Memory B cell (primary cell): ENCODE measurements at regions not wholly inside any gene's neighbourhood (a gene's known extent, or its start where the extent isn't known, plus 50 kb on each side); places are given as distances from the start of the nearest gene placed in this dataset.

Experiments used
- ATAC-seq: fragments of 150-1000 bp; cut with Tn5 transposase; 2 replicates; pipeline ENCODE4 v1.10.0; 2021; ENCODE audit warnings: low read depth, mild to moderate bottlenecking, moderate library complexity
- DNase-seq, 2 donors: peaks; one replicate each; pipeline ENCODE4 v3.0.0; 2022; ENCODE audit warnings: low spot score in 2 of 2
- H3K27ac Mint-ChIP-seq: one replicate; pipeline ENCODE4 v1.8.0; 2022; ENCODE audit warnings: mild to moderate bottlenecking, moderate library complexity, mixed read lengths
- H3K27me3 Mint-ChIP-seq: one replicate; pipeline ENCODE4 v1.8.0; 2022; ENCODE audit warnings: mixed read lengths
- H3K36me3 Mint-ChIP-seq: one replicate; pipeline ENCODE4 v1.8.0; 2022; ENCODE audit warnings: mild to moderate bottlenecking, mixed read lengths
- H3K4me1 Mint-ChIP-seq: one replicate; pipeline ENCODE4 v1.8.0; 2022; ENCODE audit warnings: mixed read lengths
- H3K4me3 Mint-ChIP-seq: one replicate; pipeline ENCODE4 v1.8.0; 2022; ENCODE audit warnings: mild to moderate bottlenecking, moderate library complexity, mixed read lengths
- H3K9me3 Mint-ChIP-seq: one replicate; pipeline ENCODE4 v1.8.0; 2022; ENCODE audit warnings: mixed read lengths

DNA sequence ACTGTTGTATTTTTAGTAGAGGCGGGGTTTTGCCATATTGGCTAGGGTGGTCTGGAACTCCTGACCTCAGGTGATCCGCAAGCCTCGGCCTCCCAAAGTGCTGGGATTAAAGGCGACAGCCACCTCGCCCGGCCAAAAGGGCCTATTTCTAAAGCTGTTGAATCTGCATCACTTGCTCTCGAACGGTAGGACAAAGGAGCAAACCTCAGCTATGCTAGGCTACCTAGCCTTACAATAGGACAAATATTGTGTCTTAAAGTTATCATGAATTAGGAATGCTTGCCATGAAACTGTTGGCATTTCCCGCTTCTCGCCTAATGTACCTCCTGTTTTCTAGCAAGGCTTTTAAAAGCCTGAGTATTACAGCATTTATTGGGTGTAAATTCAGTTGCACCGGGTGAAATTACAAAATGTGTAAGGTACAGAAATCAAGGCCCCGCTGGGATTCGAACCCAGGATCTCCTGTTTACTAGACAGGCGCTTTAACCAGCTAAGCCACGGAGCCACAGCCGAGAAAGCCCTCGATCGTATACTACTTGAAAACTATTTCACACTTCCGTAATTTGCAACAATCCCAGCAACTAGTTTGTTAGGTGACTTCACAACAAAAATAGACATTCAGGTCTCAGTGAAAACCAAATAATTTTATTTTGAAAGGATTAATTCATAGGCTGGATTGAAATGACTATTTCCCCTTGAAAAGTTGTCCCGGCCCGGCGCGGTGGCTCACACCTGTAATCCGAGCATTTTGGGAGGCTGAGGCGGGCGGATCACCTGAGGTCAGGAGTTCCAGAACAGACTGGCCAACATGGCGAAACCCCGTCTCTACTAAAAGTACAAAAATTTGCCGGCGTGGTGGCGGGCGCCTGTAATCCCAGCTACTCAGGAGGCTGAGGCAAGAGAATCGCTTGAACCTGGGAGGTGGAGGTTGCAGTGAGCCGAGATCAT, 211.6 kb upstream of the ZNF184 start:
- H3K27ac Mint-ChIP-seq, result peak overlapping the region; percentile 75
- peak; percentile 41 for DNase-seq
- H3K4me1 Mint-ChIP-seq, result peaks cover 13% of the 10 kb centered on the region
- H3K27me3 Mint-ChIP-seq, result peaks cover 11% of the 10 kb centered on the region
- no peak for ATAC-seq
- peaks cover 2% of the 10 kb centered on the region for H3K9me3 Mint-ChIP-seq
- H3K4me3 Mint-ChIP-seq, result no peak overlapping the region
- no peaks in the 10 kb centered on the region for H3K36me3 Mint-ChIP-seq

DNA sequence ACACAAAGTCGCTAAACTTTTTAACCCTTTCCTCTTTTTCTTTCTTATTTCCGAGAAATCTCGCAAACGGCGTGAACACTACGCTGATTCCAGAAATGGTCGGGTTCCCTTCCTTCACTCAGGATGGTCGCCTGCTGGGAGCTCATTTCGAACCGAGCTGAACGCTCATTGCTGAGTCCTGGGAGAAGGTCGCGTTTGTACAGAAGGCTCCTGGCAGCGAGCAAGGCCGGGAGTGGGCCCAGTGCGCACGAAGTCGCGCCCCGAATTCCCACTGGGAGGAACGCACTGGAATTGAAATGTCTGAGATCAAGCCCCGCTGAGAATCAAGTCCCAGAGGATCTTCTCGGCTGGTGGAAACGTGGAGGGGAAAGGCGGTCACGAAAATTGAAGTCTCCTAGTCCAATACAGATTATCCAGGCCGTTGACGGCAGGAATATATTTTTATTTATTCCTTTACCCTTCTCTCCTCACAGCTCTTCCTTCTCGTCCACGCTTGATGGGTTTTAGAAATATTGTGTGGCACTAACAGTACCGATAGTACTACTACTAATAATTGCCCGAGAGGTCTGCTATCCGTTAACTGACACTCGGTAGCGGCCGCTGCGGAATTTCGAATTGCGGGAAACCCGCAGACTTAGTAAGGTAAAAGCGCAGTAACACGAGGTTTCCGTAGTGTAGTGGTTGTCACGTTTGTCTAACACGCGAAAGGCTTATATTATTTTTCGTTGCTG, 207.2 kb upstream of the ZNF184 start:
- Mint-ChIP-seq H3K27me3 (peaks cover 22% of the 10 kb centered on the region), H3K27ac (peak overlapping the region; percentile 11), H3K36me3 (no peaks in the 10 kb centered on the region), H3K4me3 (no peak overlapping the region), H3K4me1 (peaks cover 3% of the 10 kb centered on the region), H3K9me3 (peaks cover 2% of the 10 kb centered on the region)
- ATAC-seq (no peak), DNase-seq (no peak)

DNA sequence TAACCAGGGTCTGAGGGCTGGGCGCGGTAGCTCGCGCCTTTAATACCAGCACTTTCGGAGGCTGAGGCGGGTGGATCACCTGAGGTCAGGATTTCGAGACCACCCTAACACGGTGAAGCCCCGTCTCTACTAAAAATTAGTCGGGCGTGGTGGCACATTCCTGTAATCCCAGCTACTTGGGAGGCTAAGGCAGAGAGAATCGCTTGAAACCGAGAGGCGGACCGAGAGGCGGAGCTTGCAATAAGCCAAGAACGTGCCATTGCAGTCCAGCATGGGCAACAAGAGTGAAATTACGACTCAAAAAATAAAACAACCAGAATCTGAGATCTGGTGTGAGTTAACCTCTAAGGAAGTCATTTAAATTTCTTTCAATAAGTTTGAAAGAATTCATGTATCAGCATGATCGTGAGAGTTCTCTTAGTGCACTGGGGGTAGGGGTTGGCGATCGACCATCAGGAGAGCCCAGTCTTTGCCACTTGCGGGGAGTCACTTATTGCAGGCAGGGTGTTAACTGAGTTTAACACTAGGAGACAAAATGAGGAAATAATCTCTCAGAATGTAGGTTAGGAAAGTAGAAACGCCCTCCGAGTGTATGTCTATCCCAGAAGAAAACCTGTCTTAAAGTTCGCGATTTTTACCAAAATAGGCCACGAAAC, 206.5 kb upstream of the ZNF184 start:
- Mint-ChIP-seq H3K4me3 (no peak overlapping the region), H3K9me3 (peaks cover 2% of the 10 kb centered on the region), H3K4me1 (peaks cover 3% of the 10 kb centered on the region), H3K27ac (no peak overlapping the region), H3K36me3 (no peaks in the 10 kb centered on the region), H3K27me3 (peaks cover 22% of the 10 kb centered on the region)
- ATAC-seq (no peak), DNase-seq (no peak)

DNA sequence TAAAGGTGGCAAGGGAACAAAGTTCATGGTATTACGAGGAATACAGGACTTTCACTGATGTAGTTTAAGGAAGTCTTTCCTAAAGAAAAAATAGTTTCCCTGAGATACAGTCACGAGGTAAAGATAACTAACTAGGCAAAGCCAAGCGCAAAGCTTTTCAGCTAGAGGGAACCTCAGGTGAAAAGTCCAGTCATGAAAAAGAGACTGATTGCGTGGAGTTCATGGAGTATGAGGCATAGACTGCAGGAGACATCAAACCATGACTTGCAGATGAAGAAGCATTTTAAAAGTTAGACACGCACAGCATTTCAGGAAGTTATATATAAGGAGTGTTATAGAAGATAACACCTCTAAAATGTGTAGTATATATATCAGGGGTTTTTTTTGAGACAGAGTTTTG, 205.6 kb upstream of the ZNF184 start:
- no peak for DNase-seq
- H3K4me1 Mint-ChIP-seq, result peaks cover 3% of the 10 kb centered on the region
- H3K27ac Mint-ChIP-seq, result no peak overlapping the region
- ATAC-seq, result no peak
- no peaks in the 10 kb centered on the region for H3K36me3 Mint-ChIP-seq
- peaks cover 24% of the 10 kb centered on the region for H3K27me3 Mint-ChIP-seq
- H3K4me3 Mint-ChIP-seq, result no peak overlapping the region
- peaks cover 2% of the 10 kb centered on the region for H3K9me3 Mint-ChIP-seq

DNA sequence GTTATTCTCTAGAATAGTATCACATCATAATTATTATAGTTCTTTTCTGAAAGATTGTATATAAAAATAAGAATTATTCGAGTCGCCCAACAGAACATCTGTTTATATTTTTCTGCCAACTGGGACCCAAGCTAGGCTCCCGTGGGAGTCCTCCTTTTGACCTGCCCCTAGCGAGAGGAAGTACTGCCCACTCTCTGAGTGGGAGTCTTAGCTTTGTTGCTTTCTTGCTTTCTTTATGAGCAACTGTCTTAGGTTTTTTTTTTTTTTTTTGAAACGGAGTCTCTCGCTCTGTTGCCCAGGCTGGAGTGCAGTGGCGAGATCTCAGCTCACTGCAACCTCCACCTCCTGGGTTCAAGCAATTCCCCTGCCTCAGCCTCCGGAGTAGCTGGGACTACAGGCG, 202.0 kb upstream of the ZNF184 start:
- Mint-ChIP-seq H3K9me3 (peaks cover 8% of the 10 kb centered on the region), H3K4me3 (no peak overlapping the region), H3K27ac (no peak overlapping the region), H3K4me1 (peaks cover 8% of the 10 kb centered on the region), H3K36me3 (peaks cover 2% of the 10 kb centered on the region), H3K27me3 (peaks cover 32% of the 10 kb centered on the region)
- ATAC-seq (no peak), DNase-seq (no peak)

DNA sequence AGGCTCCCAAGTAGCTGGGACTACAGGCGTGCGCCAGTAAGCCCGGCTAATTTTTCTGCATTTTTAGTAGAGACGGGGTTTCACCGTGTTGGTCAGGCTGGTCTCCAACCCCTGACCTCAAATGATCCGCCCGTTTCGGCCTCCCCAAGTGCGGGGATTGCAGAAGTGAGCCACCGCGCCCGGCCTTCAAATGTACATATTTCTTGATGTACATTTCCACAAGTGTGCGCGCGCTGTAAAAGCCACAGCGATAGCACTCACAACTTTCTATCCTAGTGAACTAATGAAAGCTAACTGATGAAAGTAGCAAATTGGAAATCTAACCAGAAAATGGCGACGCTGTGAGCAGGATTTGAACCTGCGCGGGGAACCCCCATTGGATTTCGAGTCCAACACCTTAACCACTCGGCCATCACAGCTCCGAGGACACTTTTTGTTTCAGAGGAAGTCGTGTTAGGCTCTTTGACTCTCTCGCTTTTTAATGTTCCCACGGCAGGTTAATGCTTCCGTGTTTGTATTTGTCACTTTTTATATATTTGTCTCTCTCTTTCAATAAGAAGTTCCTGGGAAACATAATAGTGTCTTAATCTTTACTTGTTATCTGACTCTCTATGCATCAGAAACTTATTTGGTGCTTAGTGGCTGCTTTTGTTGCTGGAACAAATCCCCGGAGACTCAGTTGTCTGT, 199.4 kb upstream of the ZNF184 start:
- H3K4me1 Mint-ChIP-seq, result peaks cover 8% of the 10 kb centered on the region
- peaks cover 5% of the 10 kb centered on the region for H3K36me3 Mint-ChIP-seq
- H3K4me3 Mint-ChIP-seq, result peak overlapping the region; percentile 30
- no peak for DNase-seq
- ATAC-seq, result no peak
- peaks cover 34% of the 10 kb centered on the region for H3K27me3 Mint-ChIP-seq
- peak overlapping the region; percentile 73 for H3K27ac Mint-ChIP-seq
- H3K9me3 Mint-ChIP-seq, result peaks cover 14% of the 10 kb centered on the region

DNA sequence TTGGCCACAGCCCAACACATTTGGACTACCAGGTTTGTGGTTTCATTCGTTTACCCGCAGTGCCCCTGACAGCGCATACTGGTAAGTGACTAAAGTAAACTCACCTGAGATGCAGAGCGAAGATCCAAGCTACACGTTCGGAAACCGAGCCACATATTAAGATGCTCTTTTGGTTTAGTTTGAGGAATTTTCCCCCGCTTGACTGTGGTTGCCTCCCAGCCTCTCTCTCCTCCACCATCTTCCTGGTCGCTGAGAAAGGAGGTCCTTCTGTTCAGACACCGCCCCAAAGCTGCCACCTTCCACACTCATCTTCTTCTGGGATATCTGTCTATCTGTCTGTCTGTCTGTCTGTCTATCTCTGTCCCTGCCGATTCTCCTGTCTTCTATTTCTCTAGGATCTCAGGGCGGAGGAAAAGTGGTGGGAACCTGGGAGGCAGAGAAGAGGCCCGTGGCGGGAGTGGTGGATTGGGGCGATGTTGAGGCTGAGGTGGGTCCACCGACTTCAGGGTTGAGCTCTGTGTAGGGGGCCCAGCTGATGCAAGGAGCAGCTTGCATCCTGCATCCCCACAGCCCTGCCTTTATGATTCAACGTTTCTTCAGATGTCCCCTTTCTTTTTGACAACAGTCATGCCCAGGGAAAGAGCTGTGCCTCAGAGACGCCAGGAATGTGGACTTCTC, 196.9 kb upstream of the ZNF184 start:
- peak overlapping the region; percentile 84 for H3K27ac Mint-ChIP-seq
- DNase-seq (no peak), ATAC-seq (no peak)
- peaks cover 8% of the 10 kb centered on the region for H3K4me1 Mint-ChIP-seq
- peaks cover 14% of the 10 kb centered on the region for H3K9me3 Mint-ChIP-seq
- peaks cover 31% of the 10 kb centered on the region for H3K27me3 Mint-ChIP-seq
- peaks cover 5% of the 10 kb centered on the region for H3K36me3 Mint-ChIP-seq
- no peak overlapping the region for H3K4me3 Mint-ChIP-seq

DNA sequence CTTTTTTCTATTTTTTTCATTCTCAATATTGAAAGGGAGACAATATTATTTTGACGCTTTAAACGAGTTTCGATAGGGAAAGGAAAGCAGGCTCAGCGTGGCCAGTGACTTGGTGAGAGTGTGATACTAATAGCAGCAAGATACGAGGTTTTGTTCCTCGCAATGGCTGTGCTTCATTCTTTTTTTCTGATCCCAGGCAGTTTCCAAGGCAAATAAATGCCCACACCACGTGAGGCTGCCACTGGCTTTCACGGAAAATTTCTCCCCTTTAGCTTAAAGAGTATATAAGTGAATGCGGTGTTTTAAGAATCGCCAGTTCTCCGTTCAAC, 196.4 kb upstream of the ZNF184 start:
- peaks cover 8% of the 10 kb centered on the region for H3K4me1 Mint-ChIP-seq
- H3K27ac Mint-ChIP-seq, result peak overlapping the region; percentile 84
- no peak overlapping the region for H3K4me3 Mint-ChIP-seq
- ATAC-seq (no peak), DNase-seq (no peak)
- peaks cover 14% of the 10 kb centered on the region for H3K9me3 Mint-ChIP-seq
- peaks cover 5% of the 10 kb centered on the region for H3K36me3 Mint-ChIP-seq
- H3K27me3 Mint-ChIP-seq, result peaks cover 31% of the 10 kb centered on the region

DNA sequence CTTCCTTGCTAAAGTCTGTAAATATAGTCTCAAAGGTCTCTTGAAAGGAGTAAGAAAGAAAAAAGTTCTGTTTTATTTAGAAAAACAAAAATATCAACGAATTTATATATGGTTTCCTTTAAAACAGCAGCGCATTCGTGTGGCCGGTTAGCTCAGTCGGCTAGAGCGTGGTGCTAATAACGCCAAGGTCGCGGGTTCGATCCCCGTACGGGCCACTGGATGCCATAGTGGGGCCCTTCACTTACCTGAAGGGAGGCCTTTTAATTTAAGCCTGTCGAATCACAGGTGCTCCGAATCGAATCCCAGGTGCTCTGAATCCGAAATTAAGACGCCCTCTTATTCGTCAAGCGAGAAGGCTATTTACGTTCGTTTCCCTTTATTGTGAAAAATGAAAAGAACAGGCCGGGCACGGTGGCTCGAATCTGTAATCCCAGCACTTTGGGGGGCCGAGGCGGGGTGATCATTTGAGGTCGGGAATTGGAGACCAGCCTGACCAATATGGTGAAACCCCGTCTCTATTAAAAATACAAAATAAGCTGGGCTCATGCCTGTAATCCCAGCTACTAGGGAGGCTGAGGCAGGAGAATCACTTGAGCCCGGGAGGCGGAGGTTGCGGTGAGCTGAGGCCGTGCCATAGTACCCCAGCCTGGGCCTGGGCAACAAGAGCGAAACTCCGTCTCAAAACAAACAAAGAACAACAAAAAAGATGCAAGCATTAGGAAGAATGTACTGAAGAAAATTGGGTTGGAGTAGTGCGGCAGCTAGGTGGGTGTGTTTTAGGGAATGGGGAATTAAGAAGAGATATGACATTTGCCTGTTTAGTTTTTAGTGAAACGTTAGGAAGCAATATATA, 195.8 kb upstream of the ZNF184 start:
- Mint-ChIP-seq H3K36me3 (peaks cover 5% of the 10 kb centered on the region), H3K4me1 (peaks cover 8% of the 10 kb centered on the region), H3K4me3 (no peak overlapping the region), H3K9me3 (peaks cover 14% of the 10 kb centered on the region), H3K27ac (peak overlapping the region; percentile 84), H3K27me3 (peaks cover 31% of the 10 kb centered on the region)
- ATAC-seq (no peak), DNase-seq (no peak)

DNA sequence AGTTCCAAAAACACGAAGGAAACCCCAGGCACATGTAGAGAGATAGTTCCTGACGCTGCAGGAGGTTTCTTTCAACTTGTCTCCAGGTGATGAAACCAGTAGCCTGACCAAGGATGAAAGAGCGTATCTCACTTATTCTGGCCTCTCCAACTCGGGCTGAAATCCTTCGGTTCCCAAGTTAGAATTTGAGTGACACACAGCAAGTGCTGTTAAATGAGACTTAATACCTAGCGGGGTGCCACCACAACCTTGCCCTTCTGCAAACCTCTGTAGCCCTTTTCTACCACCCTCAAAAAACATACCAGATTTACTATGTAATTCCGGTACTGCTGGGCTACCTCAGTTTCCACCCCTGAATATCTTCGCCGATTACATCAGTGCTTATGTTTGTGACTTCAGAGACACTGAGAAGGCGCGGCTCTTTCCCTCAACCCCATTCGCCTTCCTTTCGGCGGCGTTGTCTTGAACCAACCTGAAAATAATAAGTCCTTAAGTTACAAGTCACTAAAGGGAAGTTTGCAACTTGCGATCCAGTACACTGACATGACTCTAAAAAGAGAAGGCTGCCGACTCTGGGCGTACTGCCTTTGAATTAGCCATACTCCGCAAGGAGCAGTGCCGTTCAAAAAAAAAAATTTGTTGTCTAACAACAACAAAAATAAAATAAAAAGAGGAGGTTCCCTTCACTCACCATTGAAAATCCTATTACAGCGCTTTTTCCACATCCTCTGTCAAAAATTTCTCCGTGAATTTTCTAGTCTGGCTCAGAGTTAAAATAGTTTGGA, 194.9 kb upstream of the ZNF184 start:
- peaks cover 3% of the 10 kb centered on the region for H3K36me3 Mint-ChIP-seq
- H3K27ac Mint-ChIP-seq, result peak overlapping the region; percentile 84
- peaks cover 8% of the 10 kb centered on the region for H3K4me1 Mint-ChIP-seq
- H3K4me3 Mint-ChIP-seq, result no peak overlapping the region
- H3K27me3 Mint-ChIP-seq, result peaks cover 28% of the 10 kb centered on the region
- H3K9me3 Mint-ChIP-seq, result peaks cover 14% of the 10 kb centered on the region
- DNase-seq (no peak), ATAC-seq (no peak)

DNA sequence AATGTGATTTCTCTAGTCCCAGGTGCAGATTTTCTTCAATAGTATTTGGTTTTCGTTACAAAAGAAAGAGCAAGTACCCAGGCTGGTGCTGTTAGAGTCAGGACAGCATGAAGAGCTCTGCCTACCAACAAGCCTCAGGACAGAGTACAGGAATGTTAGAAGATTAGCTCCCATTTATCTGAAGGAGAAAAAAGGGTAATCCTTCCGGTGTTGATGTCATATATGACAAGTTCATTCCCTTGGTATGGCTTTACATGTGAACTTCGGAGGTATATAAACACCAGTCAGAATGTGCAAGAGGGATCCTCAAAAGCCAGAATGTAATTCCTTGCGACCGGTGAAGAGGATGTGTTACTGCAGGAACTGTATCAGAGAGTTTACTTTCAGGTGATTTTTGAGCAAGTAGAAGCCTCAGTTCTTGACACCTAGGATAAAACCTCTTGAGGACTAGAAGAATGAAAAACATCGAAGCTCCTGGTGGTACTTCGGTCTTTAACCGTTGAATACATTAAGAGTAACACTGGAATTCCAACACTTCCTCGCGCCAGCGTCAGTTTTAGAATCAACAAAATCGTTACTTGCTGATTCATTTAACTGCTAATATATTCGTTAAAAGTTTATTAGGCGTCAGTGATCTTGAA, 194.2 kb upstream of the ZNF184 start:
- Mint-ChIP-seq H3K27me3 (peaks cover 22% of the 10 kb centered on the region), H3K36me3 (peaks cover 3% of the 10 kb centered on the region), H3K27ac (no peak overlapping the region), H3K4me1 (peaks cover 2% of the 10 kb centered on the region), H3K9me3 (peaks cover 10% of the 10 kb centered on the region), H3K4me3 (no peak overlapping the region)
- ATAC-seq (no peak), DNase-seq (no peak)

DNA sequence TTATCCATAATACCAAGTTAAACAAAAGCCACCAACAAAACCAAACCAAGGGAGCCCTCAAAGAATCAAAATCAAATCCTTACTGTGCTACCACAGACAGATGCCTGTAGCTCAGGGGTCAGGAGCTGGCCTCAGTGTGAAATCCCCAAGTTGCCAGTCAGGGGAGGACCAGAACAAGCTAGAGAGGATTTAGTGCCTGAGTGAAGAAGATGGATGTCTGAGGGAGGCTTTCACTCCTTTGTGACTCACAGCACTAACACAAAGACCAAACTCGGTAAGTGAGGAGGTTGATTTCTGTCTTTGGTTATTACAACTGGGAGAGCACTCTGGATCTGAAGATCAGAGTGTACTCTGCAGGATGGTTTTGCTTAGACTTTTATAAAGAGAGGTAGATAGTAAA, 189.9 kb upstream of the ZNF184 start:
- Mint-ChIP-seq H3K4me1 (peaks cover under 1% of the 10 kb centered on the region), H3K9me3 (peaks cover 4% of the 10 kb centered on the region), H3K27me3 (peaks cover 10% of the 10 kb centered on the region), H3K36me3 (peaks cover under 1% of the 10 kb centered on the region), H3K27ac (no peak overlapping the region), H3K4me3 (no peak overlapping the region)
- DNase-seq (no peak), ATAC-seq (no peak)
